OCI-M2 (cell line): ENCODE measurements at regions not wholly inside any gene's neighbourhood (a gene's known extent, or its start where the extent isn't known, plus 50 kb on each side); places are given as distances from the start of the nearest gene placed in this dataset.
"Not testable (repeated sequence)": the region's sequence is repeated elsewhere in the genome, so short reads cannot be mapped to it uniquely, and the experiment has no call there.

Source experiments
- DNase-seq: peaks from one replicate; lab custom pipeline; 2025; ENCODE audit not compliant: unreplicated experiment; lab: John Stamatoyannopoulos, UW

DNA sequence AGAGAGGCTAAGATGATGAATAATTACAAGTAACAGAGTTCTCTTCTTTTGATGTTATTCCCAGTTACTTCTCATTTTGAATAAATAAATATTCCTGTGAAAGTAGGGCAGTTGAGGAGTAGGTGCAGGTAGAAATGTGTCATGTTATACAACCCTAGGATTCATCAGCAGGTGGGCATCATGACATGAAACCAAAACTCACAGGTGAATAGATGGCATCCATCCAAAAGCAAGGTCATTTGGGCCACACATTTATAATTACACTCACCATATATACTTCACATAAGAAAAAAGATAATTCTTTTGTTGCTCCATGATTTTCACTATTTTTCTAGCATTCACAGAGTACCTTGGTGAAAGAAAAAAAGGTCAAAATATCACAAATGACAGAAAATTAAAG lies 273.6 kb downstream of the ZBBX start:
- no peak for DNase-seq

DNA sequence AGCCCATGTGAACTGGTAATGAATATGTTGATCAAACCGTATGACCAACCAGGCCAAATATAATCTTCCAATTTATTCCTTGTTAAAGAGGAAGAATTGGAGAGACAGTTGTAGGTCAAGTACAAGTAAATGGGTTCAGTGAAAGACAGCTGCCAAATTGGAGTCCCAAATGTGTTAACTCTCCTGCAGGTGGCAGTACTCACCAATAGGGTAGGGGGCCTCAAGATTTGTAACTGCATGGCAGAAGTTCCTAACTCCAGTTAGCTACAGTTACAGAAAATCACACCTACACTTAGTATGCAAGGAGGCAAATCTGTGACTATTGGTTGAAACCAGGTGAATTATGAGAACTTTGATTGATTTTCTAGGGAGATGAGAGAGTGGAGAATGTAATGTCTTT lies 278.0 kb downstream of the ZBBX start:
- DNase-seq: no peak

DNA sequence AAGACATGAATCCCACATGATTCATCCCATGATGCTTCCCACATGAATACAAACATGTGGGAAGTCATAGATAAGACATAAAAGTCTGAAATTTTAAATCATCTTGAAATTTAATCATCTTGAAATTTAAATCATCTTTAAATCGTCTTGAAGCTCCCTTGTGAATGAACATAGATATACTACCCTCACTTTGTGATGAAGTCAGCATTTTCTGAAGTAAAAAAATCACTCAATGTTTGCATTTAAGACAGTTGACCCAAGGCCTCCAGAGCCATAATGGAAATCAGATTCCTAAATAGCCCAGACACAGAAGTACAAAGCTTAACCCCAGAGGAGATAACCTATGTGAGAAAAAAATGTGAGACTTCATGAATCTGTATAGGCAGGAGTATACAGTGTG lies 279.4 kb downstream of the ZBBX start:
- no peak for DNase-seq

DNA sequence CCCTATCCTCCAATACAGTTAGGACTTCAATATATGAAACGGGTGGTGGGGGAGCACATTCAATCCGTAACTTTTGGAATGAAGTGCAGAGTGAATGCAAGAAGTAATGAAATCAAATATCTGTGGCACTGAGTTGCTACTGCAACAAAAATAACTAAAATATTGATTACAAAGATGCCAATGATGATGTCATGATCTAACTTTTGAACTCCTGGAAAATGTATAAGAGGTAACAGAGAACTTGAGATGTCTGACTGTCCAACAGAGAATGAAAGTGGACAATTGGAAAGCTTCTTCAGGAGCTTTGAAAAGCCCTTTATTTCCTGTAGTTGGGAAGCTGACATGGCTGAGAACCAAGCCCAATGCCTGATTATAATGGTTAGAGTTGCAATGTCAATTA lies 279.9 kb downstream of the ZBBX start:
- DNase-seq: no peak

- no peak for DNase-seq
These were observed 284.1 kb downstream of the ZBBX start for GRCh38 chr3:167095976-167096375.

- no peak for DNase-seq
These were observed 285.5 kb downstream of the ZBBX start for GRCh38 chr3:167094632-167095031.

DNA sequence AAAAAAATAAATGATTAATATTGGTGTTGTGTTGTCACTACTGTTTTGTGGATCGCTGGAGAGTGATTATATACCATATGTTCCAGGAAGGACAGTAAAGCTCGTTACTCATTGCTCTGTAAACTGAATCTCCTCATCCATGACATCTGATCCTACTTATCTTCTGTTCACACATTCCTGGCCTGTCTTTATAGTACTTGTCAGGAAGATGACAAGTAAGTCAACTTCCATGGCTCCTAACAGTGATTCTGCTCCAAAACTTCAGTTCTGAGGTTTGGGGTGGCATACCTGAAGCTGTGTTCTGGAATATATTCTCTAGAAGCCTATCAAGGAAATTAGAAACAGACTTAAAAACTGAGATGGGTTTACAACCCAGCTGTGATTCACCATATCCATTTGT lies 288.9 kb downstream of the ZBBX start:
- DNase-seq: no peak

DNA sequence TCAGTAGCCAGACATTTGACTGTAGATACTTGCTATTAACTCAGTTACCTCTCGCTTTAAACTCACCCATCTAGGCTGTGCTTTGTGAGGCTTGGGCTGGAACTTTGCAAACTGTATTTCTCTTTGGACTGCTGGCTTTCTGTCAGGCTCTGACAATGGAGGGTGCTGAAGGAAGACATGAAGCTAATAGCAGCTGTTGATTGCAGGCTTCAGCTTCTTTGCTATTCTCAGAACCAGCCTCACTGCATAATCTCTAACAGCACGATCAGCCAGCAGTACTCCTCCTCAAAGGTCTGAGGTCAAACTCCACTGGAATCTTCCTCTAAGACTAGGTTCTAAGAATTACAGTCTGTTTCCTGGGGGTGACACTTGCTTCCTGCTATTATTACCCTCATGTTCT lies 295.6 kb downstream of the ZBBX start:
- DNase-seq: no peak

- DNase-seq: no peak
These were observed 302.0 kb downstream of the ZBBX start for GRCh38 chr3:167078070-167078622.

- DNase-seq: no peak
These were observed 312.3 kb downstream of the ZBBX start for GRCh38 chr3:167067787-167068161.

- no peak for DNase-seq
These were observed 312.9 kb downstream of the ZBBX start for GRCh38 chr3:167066977-167067786.

DNA sequence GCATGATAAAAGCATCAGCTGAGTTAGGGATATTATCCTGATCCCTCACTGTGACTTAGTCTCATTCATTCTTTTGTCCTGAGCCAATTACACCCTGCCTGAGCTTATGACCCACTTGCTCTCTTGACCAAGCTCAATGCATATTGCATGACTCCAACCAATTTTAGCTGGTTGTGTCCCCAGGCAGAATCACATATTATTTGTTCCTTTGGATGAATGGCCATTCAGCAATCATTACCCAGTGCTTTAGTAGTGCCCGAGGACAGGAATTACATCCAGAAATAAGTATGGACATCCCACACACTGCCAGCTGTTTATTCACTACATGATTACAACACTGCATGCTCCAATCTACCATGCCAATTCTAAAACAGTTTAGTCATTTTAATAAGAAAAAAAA lies 322.5 kb downstream of the ZBBX start:
- DNase-seq: no peak

- DNase-seq: no peak
These were observed 325.2 kb downstream of the ZBBX start for GRCh38 chr3:167054926-167055325.

- DNase-seq: no peak
These were observed 328.7 kb downstream of the ZBBX start for GRCh38 chr3:167051421-167051820.

- DNase-seq: no peak
These were observed 346.2 kb downstream of the ZBBX start for GRCh38 chr3:167033866-167034265.

DNA sequence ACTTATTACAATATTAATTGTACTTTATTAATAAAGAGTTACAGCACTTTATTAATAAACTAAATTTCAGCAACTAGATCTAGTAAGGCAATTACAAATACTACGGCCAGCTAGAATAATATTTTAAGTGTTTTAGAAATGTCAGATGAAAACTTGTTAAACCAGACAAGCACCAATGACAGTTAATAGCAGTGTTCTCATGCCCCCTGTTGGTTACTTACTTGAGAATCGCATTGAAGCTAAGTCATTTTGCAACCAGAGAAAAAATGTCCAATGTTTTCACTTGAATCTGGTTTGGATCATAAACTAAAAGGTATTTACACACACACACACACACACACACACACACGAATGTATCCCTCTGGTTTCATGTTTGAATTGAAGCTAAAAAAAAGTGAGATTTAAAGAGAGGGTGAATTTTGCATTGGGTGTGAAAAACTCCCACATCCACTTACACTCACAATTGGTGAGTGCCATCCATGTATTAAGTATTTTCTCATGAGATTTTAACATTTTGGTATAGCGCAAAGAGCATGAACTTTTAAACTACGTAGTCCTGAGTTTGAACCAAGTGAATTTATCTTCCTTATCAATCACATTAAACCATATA lies 347.7 kb downstream of the ZBBX start:
- no peak for DNase-seq

DNA sequence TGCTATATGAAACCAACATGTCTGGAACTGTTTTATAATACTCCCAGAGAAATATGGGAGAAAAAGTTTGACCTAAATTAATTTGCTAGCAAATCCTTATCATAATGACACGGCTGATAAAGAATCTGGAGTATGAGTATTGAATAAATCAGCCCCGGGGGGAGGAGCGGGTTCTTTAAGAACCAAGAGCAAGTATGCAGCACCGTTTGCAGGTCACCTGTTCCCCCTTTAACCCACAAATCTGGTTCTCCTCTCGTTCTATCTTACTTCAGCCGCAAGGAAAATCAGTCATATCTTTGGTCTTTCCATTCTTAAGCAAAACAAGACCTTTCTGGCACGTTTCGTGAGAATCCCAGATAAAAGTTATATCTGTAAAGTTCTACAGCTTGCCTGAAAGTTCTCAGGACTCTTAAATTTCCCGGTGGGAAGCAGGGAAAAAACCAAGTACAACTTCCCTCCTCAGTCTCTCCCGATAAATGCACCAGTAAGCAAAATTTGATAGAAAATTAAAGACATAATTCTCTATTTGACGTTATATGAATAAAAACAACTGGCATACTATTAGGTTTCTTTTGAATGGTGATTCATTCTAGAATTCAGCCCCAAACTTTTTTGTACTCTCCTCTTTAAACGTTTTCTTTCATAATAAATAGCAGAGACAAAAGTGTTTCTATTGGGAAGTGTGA lies 348.6 kb downstream of the ZBBX start:
- DNase-seq: no peak

DNA sequence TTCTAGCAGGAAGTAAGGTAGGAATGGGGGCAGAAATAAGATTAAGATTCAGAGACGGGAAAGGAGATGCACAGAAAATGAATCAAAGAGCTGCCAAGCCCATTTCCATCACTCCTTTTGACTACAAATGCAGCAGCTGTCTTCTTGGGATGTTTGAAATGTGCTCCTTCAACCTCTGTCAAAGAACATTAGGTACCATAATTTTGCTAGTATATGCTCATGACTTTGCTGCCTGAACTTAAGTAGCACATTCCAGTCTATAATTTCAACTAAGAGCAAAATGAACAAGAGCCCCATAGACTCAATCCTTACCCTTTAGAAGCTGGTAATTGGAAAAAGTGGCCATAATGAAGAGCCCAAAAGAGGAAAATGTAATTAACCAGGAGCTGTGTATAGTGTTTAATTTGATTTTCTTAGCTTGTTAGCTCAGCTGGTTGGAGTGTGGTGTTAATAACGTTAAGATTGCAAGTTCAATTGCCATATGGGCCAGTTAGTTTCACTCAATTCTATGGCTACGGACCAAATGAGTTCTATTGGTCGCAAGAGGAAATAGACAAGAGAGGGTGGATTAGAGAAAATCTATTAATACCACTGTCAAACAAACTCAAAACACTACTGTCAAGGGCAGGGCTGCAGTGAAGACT lies 349.9 kb downstream of the ZBBX start:
- no peak for DNase-seq

DNA sequence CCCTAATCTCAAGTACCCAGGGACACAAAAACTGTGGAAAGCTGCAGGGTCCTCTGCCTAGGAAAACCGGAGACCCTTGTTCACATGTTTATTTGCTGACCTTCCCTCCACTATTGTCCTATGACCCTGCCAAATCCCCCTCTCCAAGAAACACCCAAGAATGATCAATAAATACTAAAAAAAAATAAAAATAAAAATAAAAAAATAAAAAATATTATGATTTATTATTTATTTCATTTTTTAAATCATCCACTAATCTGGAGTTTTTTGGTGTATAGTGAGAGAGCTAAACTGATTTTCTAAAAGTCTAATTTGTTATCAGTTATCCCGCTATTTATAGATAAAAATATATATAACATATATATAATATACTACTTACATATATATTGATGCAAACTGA lies 360.6 kb downstream of the ZBBX start:
- DNase-seq: not testable (repeated sequence)

DNA sequence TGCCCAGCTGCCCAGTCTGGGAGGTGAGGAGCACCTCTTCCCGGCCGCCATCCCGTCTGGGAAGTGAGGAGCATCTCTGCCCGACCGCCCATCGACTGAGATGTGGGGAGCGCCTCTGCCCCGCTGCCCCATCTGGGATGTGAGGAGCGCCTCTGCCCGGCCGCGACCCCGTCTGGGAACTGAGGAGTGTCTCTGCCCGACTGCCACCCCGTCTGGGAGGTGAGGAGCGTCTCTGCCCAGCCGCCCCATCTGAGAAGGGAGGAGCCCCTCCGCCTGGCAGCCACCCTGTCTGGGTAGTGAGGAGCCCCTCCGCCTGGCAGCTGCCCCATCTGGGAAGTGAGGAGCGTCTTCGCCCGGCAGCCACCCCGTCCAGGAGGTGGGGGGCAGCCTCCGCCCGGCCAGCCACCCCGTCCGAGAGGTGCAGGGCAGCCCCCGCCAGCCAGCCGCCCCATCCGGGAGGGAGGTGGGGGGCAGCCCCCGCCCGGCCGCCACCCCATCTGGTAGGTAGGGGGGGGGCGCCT lies 361.4 kb downstream of the ZBBX start:
- DNase-seq: not testable (repeated sequence)

GRCh38 chr3:167012691-167013090 lies 367.4 kb downstream of the ZBBX start:
- no peak for DNase-seq
